SU-DHL-6 (cell line): ENCODE measurements at regions not wholly inside any gene's neighbourhood (a gene's known extent, or its start where the extent isn't known, plus 50 kb on each side); places are given as distances from the start of the nearest gene placed in this dataset.
"Not testable (repeated sequence)": the region's sequence is repeated elsewhere in the genome, so short reads cannot be mapped to it uniquely, and the experiment has no call there.

Experiments
- H2AFZ ChIP-seq: fragments of 200-600 bp; sonication (generic); 2 replicates; pipeline ENCODE4 v1.6.1; 2014; ENCODE audit warnings: low read depth, mild to moderate bottlenecking, moderate library complexity, mixed read lengths, antibody characterized with exemption, low read length; ENCODE audit not compliant: severe bottlenecking
- H3F3A ChIP-seq: fragments of 200-600 bp; shearing (Covaris generic); 2 replicates; pipeline ENCODE4 v1.6.0; 2016; ENCODE audit warnings: antibody characterized with exemption, mild to moderate bottlenecking; ENCODE audit not compliant: insufficient read depth
- H3K27ac ChIP-seq: fragments of 200-600 bp; sonication (generic); 2 replicates; pipeline ENCODE4 v1.5.1; 2016; ENCODE audit warnings: low read depth, mild to moderate bottlenecking, low read length, moderate library complexity, mixed read lengths
- H3K27me3 ChIP-seq: fragments of 200-600 bp; sonication (generic), shearing (Covaris generic); 2 replicates; pipeline ENCODE4 v1.6.0; 2014; ENCODE audit warnings: mild to moderate bottlenecking, low read length
- H3K36me3 ChIP-seq: fragments of 200-600 bp; sonication (generic); 2 replicates; pipeline ENCODE4 v1.6.1; 2014; ENCODE audit warnings: mild to moderate bottlenecking, low read length, mixed read lengths
- H3K4me2 ChIP-seq: fragments of 300-600, 200-600 bp; shearing (Covaris generic), sonication (generic); 2 replicates; pipeline ENCODE4 v1.6.0; 2014; ENCODE audit warnings: low read length, low read depth, mild to moderate bottlenecking; ENCODE audit not compliant: poor library complexity, severe bottlenecking
- H3K4me3 ChIP-seq: fragments of 200-600 bp; sonication (generic); 2 replicates; pipeline ENCODE4 v1.5.1; 2014; ENCODE audit warnings: antibody characterized with exemption, low read length, mild to moderate bottlenecking, mixed read lengths; ENCODE audit not compliant: insufficient read depth, poor library complexity, severe bottlenecking
- H3K79me2 ChIP-seq: fragments of 200-600 bp; sonication (generic); 2 replicates; pipeline ENCODE4 v1.6.1; 2014; ENCODE audit warnings: mild to moderate bottlenecking, low read length, moderate library complexity; ENCODE audit not compliant: insufficient read depth
- H3K9ac ChIP-seq: fragments of 200-600 bp; sonication (generic); 2 replicates; pipeline ENCODE4 v1.7.0; 2014; ENCODE audit warnings: mild to moderate bottlenecking, low read length
- H3K9me2 ChIP-seq: fragments of 200-600 bp; sonication (generic); replicated peaks from 2 replicates; pipeline ENCODE4 v1.6.1; 2014; ENCODE audit warnings: low read length; ENCODE audit not compliant: insufficient read depth
- H3K9me3 ChIP-seq: fragments of 200-600 bp; sonication (generic); 2 replicates; pipeline ENCODE4 v1.6.1; 2014; ENCODE audit warnings: low read length, mixed read lengths; ENCODE audit not compliant: insufficient read depth
- H4K20me1 ChIP-seq: fragments of 200-600 bp; sonication (generic); 2 replicates; pipeline ENCODE4 v1.6.1; 2014; ENCODE audit warnings: low read depth, mild to moderate bottlenecking, antibody characterized with exemption, low read length, moderate library complexity, mixed read lengths
- EZH2phosphoT487 ChIP-seq: fragments of 200-600 bp; sonication (generic), shearing (Covaris generic); conservative IDR thresholded peaks from 2 replicates; pipeline ENCODE4 v1.6.1; 2018; ENCODE audit warnings: mild to moderate bottlenecking, antibody characterized with exemption, low read length, moderate library complexity, mixed read lengths
- TF ChIP-seq, protein P1 (sequence below): fragments of 200-600 bp; sonication (generic); IDR thresholded peaks from one replicate; pipeline ENCODE4 v1.5.1; 2017; ENCODE audit warnings: antibody characterized with exemption, mild to moderate bottlenecking, low read length, moderate library complexity; ENCODE audit not compliant: insufficient read depth, poor library complexity, severe bottlenecking

DNA sequence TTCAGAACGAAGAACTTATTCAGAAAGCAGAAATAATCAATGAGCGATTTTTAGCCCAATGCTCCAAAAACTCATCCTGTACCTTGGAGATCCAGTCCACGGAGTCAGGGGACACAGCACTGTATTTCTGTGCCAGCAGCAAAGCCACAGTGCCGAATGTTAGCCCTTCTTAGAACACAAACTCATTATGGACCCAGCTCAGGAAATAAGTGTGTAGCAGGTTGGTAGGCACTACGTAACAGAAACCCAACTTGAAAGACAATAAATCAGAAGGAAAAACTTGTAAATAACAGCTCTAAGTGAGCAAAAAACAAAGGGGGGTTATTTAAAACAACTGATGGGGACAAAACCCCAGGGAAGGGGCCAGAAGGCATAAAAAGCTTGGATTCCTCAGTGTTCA is 112.0 kb upstream of the PRSS1 start:
- H3K36me3 ChIP-seq, result no peaks in the 10 kb centered on the region
- H2AFZ ChIP-seq, result no peak overlapping the region
- no peaks in the 10 kb centered on the region for H3K79me2 ChIP-seq
- H3K9me2 ChIP-seq, result no peaks in the 10 kb centered on the region
- TF ChIP-seq, protein P1, sequence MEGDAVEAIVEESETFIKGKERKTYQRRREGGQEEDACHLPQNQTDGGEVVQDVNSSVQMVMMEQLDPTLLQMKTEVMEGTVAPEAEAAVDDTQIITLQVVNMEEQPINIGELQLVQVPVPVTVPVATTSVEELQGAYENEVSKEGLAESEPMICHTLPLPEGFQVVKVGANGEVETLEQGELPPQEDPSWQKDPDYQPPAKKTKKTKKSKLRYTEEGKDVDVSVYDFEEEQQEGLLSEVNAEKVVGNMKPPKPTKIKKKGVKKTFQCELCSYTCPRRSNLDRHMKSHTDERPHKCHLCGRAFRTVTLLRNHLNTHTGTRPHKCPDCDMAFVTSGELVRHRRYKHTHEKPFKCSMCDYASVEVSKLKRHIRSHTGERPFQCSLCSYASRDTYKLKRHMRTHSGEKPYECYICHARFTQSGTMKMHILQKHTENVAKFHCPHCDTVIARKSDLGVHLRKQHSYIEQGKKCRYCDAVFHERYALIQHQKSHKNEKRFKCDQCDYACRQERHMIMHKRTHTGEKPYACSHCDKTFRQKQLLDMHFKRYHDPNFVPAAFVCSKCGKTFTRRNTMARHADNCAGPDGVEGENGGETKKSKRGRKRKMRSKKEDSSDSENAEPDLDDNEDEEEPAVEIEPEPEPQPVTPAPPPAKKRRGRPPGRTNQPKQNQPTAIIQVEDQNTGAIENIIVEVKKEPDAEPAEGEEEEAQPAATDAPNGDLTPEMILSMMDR, result no peak
- no peak for TF ChIP-seq EZH2phosphoT487
- H3F3A ChIP-seq, result no peaks in the 10 kb centered on the region
- no peaks in the 10 kb centered on the region for H3K9me3 ChIP-seq
- no peaks in the 10 kb centered on the region; the same call in 1 of the 2 replicates for H3K27me3 ChIP-seq
- no peak overlapping the region for H3K4me3 ChIP-seq
- no peak overlapping the region for H3K4me2 ChIP-seq
- H3K9ac ChIP-seq, result no peak overlapping the region
- no peak overlapping the region for H3K27ac ChIP-seq
- H4K20me1 ChIP-seq, result no peaks in the 10 kb centered on the region

DNA sequence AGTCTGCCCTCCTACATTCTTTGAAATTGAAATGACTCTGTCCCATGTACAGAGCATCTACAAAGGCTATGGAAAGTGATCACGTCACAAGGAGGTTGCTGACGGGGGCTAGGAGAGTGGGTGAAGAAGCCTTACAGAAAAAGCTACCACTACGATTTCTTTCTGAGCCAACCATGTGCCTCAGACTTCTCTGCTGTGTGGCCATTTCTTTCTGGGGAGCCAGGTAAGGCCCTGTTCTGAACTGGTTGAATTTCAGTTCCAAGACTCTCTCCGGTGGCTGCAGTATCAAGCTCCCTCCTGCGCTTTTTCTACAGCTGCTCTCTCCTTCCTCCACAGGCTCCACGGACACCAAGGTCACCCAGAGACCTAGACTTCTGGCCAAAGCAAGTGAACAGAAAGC is 112.5 kb upstream of the PRSS1 start:
- Histone ChIP-seq H3K36me3 (no peaks in the 10 kb centered on the region), H3K4me3 (no peak overlapping the region), H3K27ac (no peak overlapping the region), H3F3A (no peaks in the 10 kb centered on the region), H3K79me2 (no peaks in the 10 kb centered on the region), H3K9me3 (no peaks in the 10 kb centered on the region), H3K4me2 (no peak overlapping the region), H3K27me3 (no peaks in the 10 kb centered on the region; the same call in 1 of the 2 replicates), H3K9me2 (no peaks in the 10 kb centered on the region), H4K20me1 (no peaks in the 10 kb centered on the region), H2AFZ (no peak overlapping the region), H3K9ac (no peak overlapping the region)
- TF ChIP-seq EZH2phosphoT487, result no peak
- TF ChIP-seq, protein P1, result no peak

DNA sequence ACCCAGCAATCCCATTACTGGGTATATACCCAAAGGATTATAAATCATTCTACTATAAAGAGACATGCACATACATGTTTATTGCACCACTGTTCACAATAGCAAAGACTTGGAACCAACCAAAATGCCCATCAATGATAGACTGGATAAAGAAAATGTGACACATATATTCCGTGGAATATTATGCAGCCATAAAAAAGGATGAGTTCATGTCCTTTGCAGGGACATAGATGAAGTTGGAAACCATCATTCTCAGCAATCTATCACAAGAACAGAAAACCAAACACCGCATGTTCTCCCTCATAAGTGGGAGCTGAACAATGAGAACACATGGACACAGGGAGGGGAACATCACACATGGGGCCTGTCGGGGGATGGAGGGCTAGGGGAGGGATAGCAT is 113.2 kb upstream of the PRSS1 start:
- H3K9me2 ChIP-seq, H3K4me3 ChIP-seq, H4K20me1 ChIP-seq, H3K9me3 ChIP-seq, H3K36me3 ChIP-seq, H3K27ac ChIP-seq, H3F3A ChIP-seq, H3K79me2 ChIP-seq, H3K27me3 ChIP-seq, H3K9ac ChIP-seq, H3K4me2 ChIP-seq, H2AFZ ChIP-seq: not testable (repeated sequence)

DNA sequence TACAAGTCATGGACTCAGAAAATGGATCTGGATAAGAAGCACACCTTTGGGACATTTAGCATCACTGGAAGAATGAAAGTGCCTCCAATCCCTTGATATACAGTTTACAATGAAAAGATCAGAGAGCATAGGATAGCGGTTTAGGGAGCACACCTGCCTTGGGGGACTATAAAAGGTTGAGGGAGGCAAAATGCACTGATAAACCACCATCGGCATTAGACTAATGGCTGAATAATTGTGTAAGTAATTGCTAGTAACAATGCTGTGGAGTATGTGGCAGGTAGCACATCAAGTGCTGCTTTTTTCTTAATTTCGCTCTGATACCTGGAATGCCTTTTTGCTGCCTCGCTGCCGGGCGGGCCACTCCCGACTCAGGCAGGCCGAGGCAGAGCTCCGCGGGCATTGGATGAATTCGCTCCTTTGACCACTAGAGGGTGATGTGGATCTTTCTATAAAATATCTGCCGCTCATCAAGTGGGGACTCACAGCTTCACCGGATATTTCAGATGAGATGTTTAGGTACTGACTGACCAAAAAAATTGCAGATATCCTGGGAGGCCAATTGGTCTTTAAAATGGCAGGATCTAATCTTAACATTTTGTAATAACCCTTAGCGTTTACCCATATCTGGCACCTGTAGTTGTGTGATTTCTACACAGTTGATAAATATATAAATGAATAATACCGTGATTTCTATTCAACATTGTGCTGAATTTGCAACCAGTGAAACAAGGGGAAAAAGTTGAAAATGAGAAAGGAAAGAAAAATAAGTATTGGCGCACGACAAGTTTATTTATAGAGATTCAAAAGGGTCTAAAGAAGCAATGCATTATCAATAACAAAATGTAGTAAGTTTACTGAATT is 116.8 kb upstream of the PRSS1 start:
- Histone ChIP-seq H4K20me1 (no peaks in the 10 kb centered on the region), H3K27ac (no peak overlapping the region), H3K79me2 (no peaks in the 10 kb centered on the region), H3K9ac (no peak overlapping the region), H3K9me3 (no peaks in the 10 kb centered on the region), H3K4me2 (no peak overlapping the region), H3F3A (no peaks in the 10 kb centered on the region), H3K9me2 (no peaks in the 10 kb centered on the region), H3K27me3 (no peaks in the 10 kb centered on the region; the same call in 1 of the 2 replicates), H3K4me3 (no peak overlapping the region), H3K36me3 (no peaks in the 10 kb centered on the region), H2AFZ (no peak overlapping the region)
- no peak for TF ChIP-seq EZH2phosphoT487
- TF ChIP-seq, protein P1, result peak; percentile 54
